ENCODE measurements at regions not wholly inside any gene's neighbourhood (a gene's known extent, or its start where the extent isn't known, plus 50 kb on each side); places are given as distances from the start of the nearest gene placed in this dataset.

DNA sequence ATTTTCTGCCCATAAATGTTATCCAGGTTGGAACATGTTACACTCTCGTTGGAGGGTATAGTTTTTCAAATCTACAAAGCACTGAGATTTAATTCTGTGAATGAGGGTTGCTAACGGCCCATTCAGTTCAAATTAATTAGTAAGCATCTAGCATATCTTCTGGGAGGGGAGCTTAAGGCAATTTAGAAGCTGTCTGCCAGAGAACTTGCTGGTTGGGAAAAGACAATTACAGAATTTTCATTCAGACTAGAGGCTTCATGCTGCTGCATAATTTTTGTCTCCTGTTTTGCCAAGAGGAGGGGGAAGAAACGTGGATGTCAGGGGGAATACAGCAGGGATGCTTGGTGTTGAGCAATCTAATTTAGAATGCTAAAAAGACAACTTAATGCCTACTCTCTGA lies 268.3 kb upstream of the FAM83B start:
- H3K36me3 ChIP-seq (ENCODE audit: insufficient read depth, low read length), result no peaks in the 10 kb centered on the region
- no peak for DNase-seq
- POLR2A ChIA-PET, result no interaction called here
- Mint-ChIP-seq H3K4me1 (no peaks in the 10 kb centered on the region), H3K9me3 (peaks cover 0 to 28% (median 10%) of the 10 kb centered on the region in 5 donors), H3K27me3 (no peaks in the 10 kb centered on the region), H3K4me3 (no peak overlapping the region), H3K27ac (peak overlapping the region in 1 of 8 donors; percentile 68), H3K36me3 (no peaks in the 10 kb centered on the region)
- no peaks in the 10 kb centered on the region for H3K4me1 ChIP-seq (ENCODE audit: insufficient read depth, low read length)
- no peaks in the 10 kb centered on the region for H3K27me3 ChIP-seq (ENCODE audit: insufficient read depth, low read length, poor library complexity, severe bottlenecking)
- no peak overlapping the region for H3K4me3 ChIP-seq (ENCODE audit: low read length)
- no peak overlapping the region for H3K27ac ChIP-seq (ENCODE audit: low read depth, low read length)
- CTCF ChIA-PET, result no interaction called here
- no peaks in the 10 kb centered on the region for H3K9me3 ChIP-seq (ENCODE audit: low read length)

DNA sequence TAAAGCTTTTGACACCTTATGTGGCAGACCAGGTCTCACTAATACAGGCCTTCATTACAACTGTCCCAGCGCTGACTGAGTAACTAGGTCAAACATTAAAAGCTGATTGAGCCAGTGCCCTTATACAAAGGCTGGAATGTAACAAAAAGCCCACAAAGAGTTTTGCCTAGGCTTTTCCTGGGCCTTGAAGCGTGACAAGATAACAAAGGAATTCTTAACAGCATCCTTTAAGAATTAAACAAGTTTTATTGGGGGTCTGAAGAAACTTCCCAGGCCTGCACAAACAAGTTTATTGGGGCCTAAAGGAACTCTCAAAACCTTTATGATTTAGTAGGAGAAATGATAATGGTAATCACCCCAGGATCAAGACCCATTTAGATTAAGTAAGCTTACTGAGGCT lies 267.6 kb upstream of the FAM83B start:
- Mint-ChIP-seq H3K27me3 (no peaks in the 10 kb centered on the region), H3K4me3 (no peak overlapping the region), H3K36me3 (no peaks in the 10 kb centered on the region), H3K9me3 (peaks cover 0 to 28% (median 12%) of the 10 kb centered on the region in 5 donors), H3K4me1 (no peaks in the 10 kb centered on the region), H3K27ac (no peak overlapping the region)
- Histone ChIP-seq H3K4me1 (ENCODE audit: insufficient read depth, low read length) (no peaks in the 10 kb centered on the region), H3K27me3 (ENCODE audit: insufficient read depth, low read length, poor library complexity, severe bottlenecking) (no peaks in the 10 kb centered on the region), H3K36me3 (ENCODE audit: insufficient read depth, low read length) (no peaks in the 10 kb centered on the region), H3K4me3 (ENCODE audit: low read length) (no peak overlapping the region), H3K9me3 (ENCODE audit: low read length) (no peaks in the 10 kb centered on the region), H3K27ac (ENCODE audit: low read depth, low read length) (no peak overlapping the region)
- no peak for DNase-seq
- ChIA-PET CTCF (no interaction called here), POLR2A (no interaction called here)

DNA sequence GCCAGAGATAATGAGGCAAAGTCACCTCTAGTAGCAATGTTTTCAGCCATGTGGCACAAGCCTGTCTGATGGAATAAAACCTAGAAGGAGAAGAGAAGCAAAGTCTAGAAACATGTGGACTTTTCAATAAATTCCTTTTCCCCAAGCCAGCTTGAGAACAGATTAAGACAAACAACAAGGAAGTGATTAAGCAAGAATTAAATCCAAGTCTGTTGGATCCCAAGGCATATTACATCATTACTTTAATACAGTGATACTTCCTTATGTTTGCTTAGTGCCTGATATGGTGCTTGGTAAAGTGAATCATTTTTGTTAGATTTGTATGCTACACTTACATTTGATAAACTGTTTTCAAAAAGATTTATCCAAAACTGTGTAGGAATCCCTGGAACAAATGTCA lies 260.3 kb upstream of the FAM83B start:
- ChIA-PET POLR2A (no interaction called here), CTCF (no interaction called here)

DNA sequence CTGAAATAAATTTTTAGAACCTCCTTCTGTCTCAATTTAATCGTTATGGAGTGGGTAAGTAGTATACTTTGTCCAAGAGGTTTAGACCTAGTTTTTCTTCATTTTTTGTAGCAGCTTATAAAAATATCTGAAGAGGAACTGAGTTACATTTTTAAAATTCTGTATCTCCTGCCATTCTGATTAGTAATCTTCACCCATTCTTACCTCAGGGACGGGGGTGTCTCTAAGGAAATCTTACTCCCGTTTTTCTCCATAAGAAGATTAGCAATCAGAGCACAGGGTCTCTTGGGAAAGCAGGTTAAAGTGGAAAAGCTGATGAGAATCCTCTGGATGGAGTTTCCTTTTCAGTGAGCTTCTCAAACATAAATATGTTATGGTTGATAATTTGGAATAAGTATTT lies 259.3 kb upstream of the FAM83B start:
- peaks cover 0 to 20% (median 11%) of the 10 kb centered on the region in 5 donors for H3K9me3 Mint-ChIP-seq
- ChIA-PET POLR2A (no interaction called here), CTCF (no interaction called here)
- no peaks in the 10 kb centered on the region for H3K27me3 Mint-ChIP-seq
- Histone ChIP-seq H3K36me3 (ENCODE audit: insufficient read depth, low read length) (no peaks in the 10 kb centered on the region), H3K4me1 (ENCODE audit: insufficient read depth, low read length) (no peaks in the 10 kb centered on the region), H3K27ac (ENCODE audit: low read depth, low read length) (no peak overlapping the region), H3K4me3 (ENCODE audit: low read length) (no peak overlapping the region), H3K27me3 (ENCODE audit: insufficient read depth, low read length, poor library complexity, severe bottlenecking) (no peaks in the 10 kb centered on the region), H3K9me3 (ENCODE audit: low read length) (no peaks in the 10 kb centered on the region)
- H3K36me3 Mint-ChIP-seq, result no peaks in the 10 kb centered on the region
- H3K27ac Mint-ChIP-seq, result no peak overlapping the region
- no peak overlapping the region for H3K4me3 Mint-ChIP-seq
- H3K4me1 Mint-ChIP-seq, result no peaks in the 10 kb centered on the region
- no peak for DNase-seq

More for the DNA sequence above, 260.3 kb upstream of the FAM83B start:
- H3K27ac Mint-ChIP-seq, result no peak overlapping the region
- no peak for DNase-seq
- H3K4me1 Mint-ChIP-seq, result no peaks in the 10 kb centered on the region
- H3K36me3 Mint-ChIP-seq, result no peaks in the 10 kb centered on the region
- H3K36me3 ChIP-seq (ENCODE audit: insufficient read depth, low read length), result no peaks in the 10 kb centered on the region
- H3K4me3 Mint-ChIP-seq, result no peak overlapping the region
- H3K27ac ChIP-seq (ENCODE audit: low read depth, low read length), result no peak overlapping the region
- peaks cover 0 to 29% (median 11%) of the 10 kb centered on the region in 5 donors for H3K9me3 Mint-ChIP-seq
- no peaks in the 10 kb centered on the region for H3K27me3 ChIP-seq (ENCODE audit: insufficient read depth, low read length, poor library complexity, severe bottlenecking)
- H3K27me3 Mint-ChIP-seq, result no peaks in the 10 kb centered on the region
- H3K4me3 ChIP-seq (ENCODE audit: low read length), result no peak overlapping the region
- H3K4me1 ChIP-seq (ENCODE audit: insufficient read depth, low read length), result no peaks in the 10 kb centered on the region
- H3K9me3 ChIP-seq (ENCODE audit: low read length), result no peaks in the 10 kb centered on the region

DNA sequence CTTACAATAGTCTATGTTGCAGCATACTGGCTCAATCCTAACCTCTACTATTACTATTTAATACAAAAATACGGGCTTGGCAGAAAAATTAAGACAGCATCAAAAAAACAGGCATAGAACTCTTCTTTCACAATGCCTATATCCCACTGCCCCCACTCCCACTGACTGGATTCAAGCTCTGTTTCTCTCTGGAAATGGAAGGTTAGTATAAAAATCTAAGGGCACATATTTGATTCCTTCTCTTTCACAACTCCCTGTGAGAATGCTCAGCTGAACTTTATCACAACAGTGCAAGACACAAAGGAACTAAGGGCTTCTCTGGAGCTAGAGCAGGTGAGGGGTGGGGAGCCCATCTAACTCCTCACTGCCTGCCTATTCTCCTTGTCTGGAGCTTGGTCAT lies 258.4 kb upstream of the FAM83B start:
- Mint-ChIP-seq H3K36me3 (no peaks in the 10 kb centered on the region), H3K27ac (no peak overlapping the region), H3K4me1 (no peaks in the 10 kb centered on the region), H3K4me3 (no peak overlapping the region), H3K9me3 (peaks cover 0 to 17% (median 10%) of the 10 kb centered on the region in 5 donors), H3K27me3 (no peaks in the 10 kb centered on the region)
- H3K4me3 ChIP-seq (ENCODE audit: low read length), result no peak overlapping the region
- ChIA-PET POLR2A (no interaction called here), CTCF (no interaction called here)
- no peaks in the 10 kb centered on the region for H3K4me1 ChIP-seq (ENCODE audit: insufficient read depth, low read length)
- no peaks in the 10 kb centered on the region for H3K36me3 ChIP-seq (ENCODE audit: insufficient read depth, low read length)
- H3K27me3 ChIP-seq (ENCODE audit: insufficient read depth, low read length, poor library complexity, severe bottlenecking), result no peaks in the 10 kb centered on the region
- no peak overlapping the region for H3K27ac ChIP-seq (ENCODE audit: low read depth, low read length)
- DNase-seq, result no peak
- H3K9me3 ChIP-seq (ENCODE audit: low read length), result no peaks in the 10 kb centered on the region

DNA sequence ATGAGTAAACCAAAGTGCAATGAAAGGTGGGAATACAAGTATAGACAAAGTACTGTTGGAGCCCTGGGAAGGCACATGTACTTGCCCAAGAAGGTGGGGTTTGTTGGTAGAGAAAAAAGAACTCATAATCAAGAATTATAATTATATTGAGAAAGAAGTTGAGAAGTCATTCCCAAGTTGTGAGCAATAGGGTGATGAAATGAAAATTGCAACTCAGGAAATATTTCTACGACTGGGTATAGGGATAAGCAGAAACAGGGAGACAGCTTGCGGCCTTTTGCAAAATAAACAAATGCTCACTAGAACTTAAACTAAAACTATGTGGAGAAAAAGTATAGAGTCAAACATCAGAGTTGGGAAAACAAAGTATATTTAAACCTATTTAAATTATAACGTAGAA lies 250.7 kb upstream of the FAM83B start:
- Mint-ChIP-seq H3K4me3 (no peak overlapping the region), H3K27ac (no peak overlapping the region), H3K9me3 (peaks cover 0 to 13% (median 7%) of the 10 kb centered on the region in 5 donors), H3K4me1 (no peaks in the 10 kb centered on the region), H3K36me3 (no peaks in the 10 kb centered on the region), H3K27me3 (no peaks in the 10 kb centered on the region)
- CTCF ChIA-PET, result no interaction called here
- no peaks in the 10 kb centered on the region for H3K4me1 ChIP-seq (ENCODE audit: insufficient read depth, low read length)
- no peak for DNase-seq
- H3K27me3 ChIP-seq (ENCODE audit: insufficient read depth, low read length, poor library complexity, severe bottlenecking), result no peaks in the 10 kb centered on the region
- no peak overlapping the region for H3K27ac ChIP-seq (ENCODE audit: low read depth, low read length)
- H3K4me3 ChIP-seq (ENCODE audit: low read length), result no peak overlapping the region
- no peaks in the 10 kb centered on the region for H3K9me3 ChIP-seq (ENCODE audit: low read length)
- POLR2A ChIA-PET, result no interaction called here
- H3K36me3 ChIP-seq (ENCODE audit: insufficient read depth, low read length), result no peaks in the 10 kb centered on the region

DNA sequence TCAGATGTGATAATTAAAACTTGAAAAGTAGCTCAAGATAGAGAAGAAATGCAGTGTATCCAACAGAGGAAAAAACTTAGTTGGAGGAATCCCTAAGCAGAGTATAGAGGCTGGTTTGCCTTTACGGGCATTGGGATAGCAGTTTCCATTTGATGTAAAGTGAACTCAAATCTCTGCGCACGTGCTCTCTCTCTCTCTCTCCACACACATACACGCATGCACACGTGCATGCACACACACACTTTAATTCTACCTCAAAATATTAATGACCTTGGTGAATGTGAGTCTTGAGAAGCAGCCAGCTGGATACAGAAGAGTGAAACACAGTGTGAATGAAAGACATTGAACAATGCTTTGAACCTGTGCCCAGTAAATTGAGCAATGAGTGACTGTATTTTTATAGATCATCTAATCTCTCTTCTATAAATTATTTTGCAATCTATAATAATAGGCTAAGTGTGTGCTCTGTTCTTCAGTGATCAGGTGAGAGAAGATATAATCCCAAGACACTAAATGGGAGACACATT lies 247.7 kb upstream of the FAM83B start:
- Mint-ChIP-seq H3K36me3 (no peaks in the 10 kb centered on the region), H3K27ac (no peak overlapping the region), H3K4me1 (no peaks in the 10 kb centered on the region), H3K9me3 (peaks cover 0 to 13% (median 4%) of the 10 kb centered on the region in 5 donors), H3K27me3 (no peaks in the 10 kb centered on the region), H3K4me3 (no peak overlapping the region)
- no peaks in the 10 kb centered on the region for H3K4me1 ChIP-seq (ENCODE audit: insufficient read depth, low read length)
- ChIA-PET CTCF (no interaction called here), POLR2A (no interaction called here)
- H3K9me3 ChIP-seq (ENCODE audit: low read length), result no peaks in the 10 kb centered on the region
- H3K36me3 ChIP-seq (ENCODE audit: insufficient read depth, low read length), result no peaks in the 10 kb centered on the region
- no peak overlapping the region for H3K27ac ChIP-seq (ENCODE audit: low read depth, low read length)
- no peak overlapping the region for H3K4me3 ChIP-seq (ENCODE audit: low read length)
- no peaks in the 10 kb centered on the region for H3K27me3 ChIP-seq (ENCODE audit: insufficient read depth, low read length, poor library complexity, severe bottlenecking)
- no peak for DNase-seq

DNA sequence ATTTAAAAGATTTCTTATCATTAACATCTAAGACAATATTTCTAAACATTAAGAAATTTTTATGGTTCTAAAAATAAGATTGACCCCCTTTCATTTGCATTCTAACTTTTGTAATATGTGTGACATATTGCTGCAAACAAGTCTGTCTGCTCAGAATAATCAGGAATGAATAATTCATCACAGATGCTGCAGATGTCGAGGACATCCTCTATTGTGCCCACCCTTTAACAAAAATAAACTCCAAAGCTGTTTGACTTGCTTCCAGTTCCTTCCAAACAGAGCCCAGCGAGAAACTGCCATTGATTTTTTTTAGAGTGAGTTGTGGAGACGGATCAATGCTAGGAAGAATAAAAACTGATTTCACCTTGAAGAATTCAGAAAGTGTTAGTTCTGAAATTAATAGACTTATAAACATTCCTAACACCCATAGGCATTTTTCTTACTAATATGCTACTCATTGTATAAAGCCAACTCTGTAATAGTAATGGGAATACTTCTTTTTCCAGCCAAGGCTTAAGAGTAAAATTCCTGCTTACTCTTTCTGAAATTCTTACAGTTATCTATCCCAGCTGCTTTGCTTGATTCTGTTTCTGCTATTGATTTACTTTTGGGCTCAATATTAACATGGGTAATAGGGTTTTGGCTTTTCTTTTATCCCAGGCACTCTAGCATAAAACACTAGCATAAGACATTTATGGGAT lies 244.8 kb upstream of the FAM83B start:
- no peaks in the 10 kb centered on the region for H3K4me1 Mint-ChIP-seq

More for the DNA sequence above, 244.8 kb upstream of the FAM83B start:
- H3K4me3 Mint-ChIP-seq, result no peak overlapping the region
- Histone ChIP-seq H3K27ac (ENCODE audit: low read depth, low read length) (no peak overlapping the region), H3K27me3 (ENCODE audit: insufficient read depth, low read length, poor library complexity, severe bottlenecking) (no peaks in the 10 kb centered on the region), H3K9me3 (ENCODE audit: low read length) (no peaks in the 10 kb centered on the region), H3K36me3 (ENCODE audit: insufficient read depth, low read length) (no peaks in the 10 kb centered on the region), H3K4me3 (ENCODE audit: low read length) (no peak overlapping the region), H3K4me1 (ENCODE audit: insufficient read depth, low read length) (no peaks in the 10 kb centered on the region)
- H3K27ac Mint-ChIP-seq, result no peak overlapping the region
- H3K9me3 Mint-ChIP-seq, result peaks cover 0 to 13% (median 6%) of the 10 kb centered on the region in 5 donors
- H3K36me3 Mint-ChIP-seq, result no peaks in the 10 kb centered on the region
- CTCF ChIA-PET, result no interaction called here
- no peak for DNase-seq
- H3K27me3 Mint-ChIP-seq, result no peaks in the 10 kb centered on the region
- POLR2A ChIA-PET, result no interaction called here
